HUES48 (cell line): ENCODE measurements at regions not wholly inside any gene's neighbourhood (a gene's known extent, or its start where the extent isn't known, plus 50 kb on each side); places are given as distances from the start of the nearest gene placed in this dataset.

Experiments used
- H3K27ac ChIP-seq: one replicate; pipeline ENCODE4 v1.7.0; 2013; ENCODE audit warnings: low read depth, low read length, inconsistent platforms
- H3K27me3 ChIP-seq: 2 replicates; pipeline ENCODE4 v1.6.1; 2013; ENCODE audit warnings: mild to moderate bottlenecking, low read length; ENCODE audit not compliant: control insufficient read depth, insufficient read depth
- H3K36me3 ChIP-seq: 2 replicates; pipeline ENCODE4 v1.6.1; 2013; ENCODE audit warnings: low read length; ENCODE audit not compliant: control insufficient read depth, insufficient read depth
- H3K4me1 ChIP-seq: 2 replicates; pipeline ENCODE4 v1.6.1; 2013; ENCODE audit warnings: mild to moderate bottlenecking, low read length; ENCODE audit not compliant: control insufficient read depth, insufficient read depth
- H3K4me3 ChIP-seq: 2 replicates; pipeline ENCODE4 v1.5.1; 2013; ENCODE audit warnings: mild to moderate bottlenecking, low read depth, low read length
- H3K9ac ChIP-seq: 2 replicates; pipeline ENCODE4 v1.6.1; 2013; ENCODE audit warnings: mild to moderate bottlenecking, low read depth, low read length, moderate library complexity
- H3K9me3 ChIP-seq: 2 replicates; pipeline ENCODE4 v1.6.1; 2013; ENCODE audit warnings: low read length; ENCODE audit not compliant: control insufficient read depth, insufficient read depth

GRCh38 chr7:46168671-46169383 lies 247.8 kb upstream of the IGFBP3 start:
- Histone ChIP-seq H3K9me3 (no peaks in the 10 kb centered on the region), H3K4me3 (no peak overlapping the region), H3K4me1 (no peaks in the 10 kb centered on the region), H3K27ac (no peak overlapping the region), H3K27me3 (no peaks in the 10 kb centered on the region), H3K36me3 (no peaks in the 10 kb centered on the region), H3K9ac (no peak overlapping the region)

- Histone ChIP-seq H3K9ac (no peak overlapping the region), H3K9me3 (no peaks in the 10 kb centered on the region), H3K27me3 (no peaks in the 10 kb centered on the region), H3K27ac (no peak overlapping the region), H3K36me3 (no peaks in the 10 kb centered on the region), H3K4me1 (no peaks in the 10 kb centered on the region), H3K4me3 (no peak overlapping the region)
Observed at GRCh38 chr7:46168231-46168630, 247.2 kb upstream of the IGFBP3 start.

GRCh38 chr7:46165276-46165675 lies 244.2 kb upstream of the IGFBP3 start:
- Histone ChIP-seq H3K27me3 (no peaks in the 10 kb centered on the region), H3K9ac (no peak overlapping the region), H3K27ac (no peak overlapping the region), H3K36me3 (no peaks in the 10 kb centered on the region), H3K4me3 (no peak overlapping the region), H3K9me3 (no peaks in the 10 kb centered on the region), H3K4me1 (no peaks in the 10 kb centered on the region)

- Histone ChIP-seq H3K27ac (no peak overlapping the region), H3K4me3 (no peak overlapping the region), H3K9me3 (no peaks in the 10 kb centered on the region), H3K36me3 (no peaks in the 10 kb centered on the region), H3K4me1 (no peaks in the 10 kb centered on the region), H3K27me3 (no peaks in the 10 kb centered on the region), H3K9ac (no peak overlapping the region)
Observed at GRCh38 chr7:46164629-46165028, 243.6 kb upstream of the IGFBP3 start.

GRCh38 chr7:46163246-46163645 lies 242.2 kb upstream of the IGFBP3 start:
- Histone ChIP-seq H3K36me3 (no peaks in the 10 kb centered on the region), H3K4me1 (no peaks in the 10 kb centered on the region), H3K9ac (no peak overlapping the region), H3K4me3 (no peak overlapping the region), H3K27me3 (no peaks in the 10 kb centered on the region), H3K27ac (no peak overlapping the region), H3K9me3 (no peaks in the 10 kb centered on the region)

GRCh38 chr7:46162609-46163008 lies 241.5 kb upstream of the IGFBP3 start:
- no peaks in the 10 kb centered on the region for H3K9me3 ChIP-seq
- no peaks in the 10 kb centered on the region for H3K4me1 ChIP-seq
- no peaks in the 10 kb centered on the region for H3K36me3 ChIP-seq
- no peak overlapping the region for H3K4me3 ChIP-seq
- no peak overlapping the region for H3K9ac ChIP-seq
- H3K27me3 ChIP-seq, result no peaks in the 10 kb centered on the region
- H3K27ac ChIP-seq, result no peak overlapping the region

- Histone ChIP-seq H3K4me3 (no peak overlapping the region), H3K27me3 (no peaks in the 10 kb centered on the region), H3K27ac (no peak overlapping the region), H3K4me1 (no peaks in the 10 kb centered on the region), H3K36me3 (no peaks in the 10 kb centered on the region), H3K9ac (no peak overlapping the region), H3K9me3 (no peaks in the 10 kb centered on the region)
Observed at GRCh38 chr7:46160861-46161260, 239.8 kb upstream of the IGFBP3 start.

- Histone ChIP-seq H3K27ac (no peak overlapping the region), H3K36me3 (no peaks in the 10 kb centered on the region), H3K4me3 (no peak overlapping the region), H3K9ac (no peak overlapping the region), H3K4me1 (no peaks in the 10 kb centered on the region), H3K9me3 (no peaks in the 10 kb centered on the region), H3K27me3 (no peaks in the 10 kb centered on the region)
Observed at GRCh38 chr7:46157931-46158330, 236.9 kb upstream of the IGFBP3 start.

- Histone ChIP-seq H3K36me3 (no peaks in the 10 kb centered on the region), H3K4me1 (no peaks in the 10 kb centered on the region), H3K9me3 (no peaks in the 10 kb centered on the region), H3K4me3 (no peak overlapping the region), H3K9ac (no peak overlapping the region), H3K27me3 (no peaks in the 10 kb centered on the region), H3K27ac (no peak overlapping the region)
Observed at GRCh38 chr7:46157404-46157803, 236.3 kb upstream of the IGFBP3 start.

GRCh38 chr7:46156853-46157252 lies 235.8 kb upstream of the IGFBP3 start:
- no peak overlapping the region for H3K27ac ChIP-seq
- no peak overlapping the region for H3K4me3 ChIP-seq
- H3K27me3 ChIP-seq, result no peaks in the 10 kb centered on the region
- no peak overlapping the region for H3K9ac ChIP-seq
- no peaks in the 10 kb centered on the region for H3K9me3 ChIP-seq
- H3K4me1 ChIP-seq, result no peaks in the 10 kb centered on the region
- H3K36me3 ChIP-seq, result no peaks in the 10 kb centered on the region

GRCh38 chr7:46156086-46156485 lies 235.0 kb upstream of the IGFBP3 start:
- no peaks in the 10 kb centered on the region for H3K4me1 ChIP-seq
- no peaks in the 10 kb centered on the region for H3K27me3 ChIP-seq
- no peak overlapping the region for H3K27ac ChIP-seq
- no peak overlapping the region for H3K9ac ChIP-seq
- no peaks in the 10 kb centered on the region for H3K9me3 ChIP-seq
- H3K36me3 ChIP-seq, result no peaks in the 10 kb centered on the region
- no peak overlapping the region for H3K4me3 ChIP-seq
